CD4-positive, alpha-beta T cell treated with Interleukin-15 for 1 hour (primary cell): ENCODE measurements at regions not wholly inside any gene's neighbourhood (a gene's known extent, or its start where the extent isn't known, plus 50 kb on each side); places are given as distances from the start of the nearest gene placed in this dataset.
"Not testable (repeated sequence)": the region's sequence is repeated elsewhere in the genome, so short reads cannot be mapped to it uniquely, and the experiment has no call there.

Source experiments
- DNase-seq: peaks from one replicate; pipeline ENCODE4 v3.0.0-alpha.2; 2020

- DNase-seq: no peak
Observed at GRCh38 chr10:121244818-121245217, 353.4 kb downstream of the FGFR2 start.

- DNase-seq: no peak
Observed at GRCh38 chr10:121245754-121246153, 352.5 kb downstream of the FGFR2 start.

GRCh38 chr10:121248266-121248665 lies 350.0 kb downstream of the FGFR2 start:
- DNase-seq: no peak

GRCh38 chr10:121250995-121251764 lies 347.1 kb downstream of the FGFR2 start:
- DNase-seq: no peak

GRCh38 chr10:121252756-121253155 lies 345.5 kb downstream of the FGFR2 start:
- DNase-seq: no peak

GRCh38 chr10:121260377-121260776 lies 337.9 kb downstream of the FGFR2 start:
- DNase-seq: no peak

GRCh38 chr10:121261665-121262064 lies 336.6 kb downstream of the FGFR2 start:
- DNase-seq: no peak

- DNase-seq: no peak
Observed at GRCh38 chr10:121262774-121263430, 335.3 kb downstream of the FGFR2 start.

- no peak for DNase-seq
Observed at GRCh38 chr10:121263431-121263783, 334.8 kb downstream of the FGFR2 start.

GRCh38 chr10:121265360-121266123 lies 332.7 kb downstream of the FGFR2 start:
- DNase-seq: no peak

- no peak for DNase-seq
Observed at GRCh38 chr10:121266370-121266769, 331.9 kb downstream of the FGFR2 start.

GRCh38 chr10:121267236-121268003 lies 330.8 kb downstream of the FGFR2 start:
- DNase-seq: no peak

GRCh38 chr10:121268363-121268762 lies 329.9 kb downstream of the FGFR2 start:
- no peak for DNase-seq

GRCh38 chr10:121268863-121269432 lies 329.3 kb downstream of the FGFR2 start:
- no peak for DNase-seq

- DNase-seq: no peak
Observed at GRCh38 chr10:121270906-121271305, 327.3 kb downstream of the FGFR2 start.

- no peak for DNase-seq
Observed at GRCh38 chr10:121276046-121276445, 322.2 kb downstream of the FGFR2 start.

- DNase-seq: no peak
Observed at GRCh38 chr10:121276822-121277221, 321.4 kb downstream of the FGFR2 start.

- DNase-seq: not testable (repeated sequence)
Observed at GRCh38 chr10:121278386-121278785, 319.9 kb downstream of the FGFR2 start.

- DNase-seq: no peak
Observed at GRCh38 chr10:121281576-121281975, 316.7 kb downstream of the FGFR2 start.

- DNase-seq: no peak
Observed at GRCh38 chr10:121282264-121282663, 316.0 kb downstream of the FGFR2 start.

GRCh38 chr10:121282797-121283515 lies 315.3 kb downstream of the FGFR2 start:
- DNase-seq: no peak

- DNase-seq: no peak
Observed at GRCh38 chr10:121284936-121285335, 313.3 kb downstream of the FGFR2 start.
